OCI-LY1 (cell line): ENCODE measurements at regions not wholly inside any gene's neighbourhood (a gene's known extent, or its start where the extent isn't known, plus 50 kb on each side); places are given as distances from the start of the nearest gene placed in this dataset.

Source experiments
- H2AFZ ChIP-seq: fragments of 200-600 bp; sonication (generic), shearing (Covaris generic); 2 replicates; pipeline ENCODE4 v1.6.0; 2014; ENCODE audit warnings: antibody characterized with exemption, mild to moderate bottlenecking, low read length
- H3F3A ChIP-seq: fragments of 200-600 bp; sonication (generic), shearing (Covaris generic); 2 replicates; pipeline ENCODE4 v1.6.0; 2014; ENCODE audit warnings: mild to moderate bottlenecking, antibody characterized with exemption, low read length, moderate library complexity; ENCODE audit not compliant: insufficient read depth
- H3K27ac ChIP-seq: fragments of 200-600 bp; sonication (generic); 2 replicates; pipeline ENCODE4 v1.5.1; 2014; ENCODE audit warnings: low read length, mixed run types, mild to moderate bottlenecking, low read depth; ENCODE audit not compliant: poor library complexity, severe bottlenecking
- H3K27me3 ChIP-seq: fragments of 200-600 bp; sonication (generic); 2 replicates; pipeline ENCODE4 v1.6.0; 2014; ENCODE audit warnings: antibody characterized with exemption, mild to moderate bottlenecking, low read length, moderate library complexity; ENCODE audit not compliant: insufficient read depth
- H3K36me3 ChIP-seq: fragments of 200-600 bp; sonication (generic); 2 replicates; pipeline ENCODE4 v1.6.1; 2014; ENCODE audit warnings: mild to moderate bottlenecking, antibody characterized with exemption, low read length, moderate library complexity, mixed read lengths; ENCODE audit not compliant: insufficient read depth
- H3K4me1 ChIP-seq: fragments of 200-600 bp; sonication (generic); 2 replicates; pipeline ENCODE4 v1.5.1; 2014; ENCODE audit warnings: mild to moderate bottlenecking, low read length, moderate library complexity; ENCODE audit not compliant: insufficient read depth, severe bottlenecking
- H3K4me2 ChIP-seq: fragments of 200-600 bp; sonication (generic), shearing (Covaris generic); 2 replicates; pipeline ENCODE4 v1.6.1; 2014; ENCODE audit warnings: low read length
- H3K4me3 ChIP-seq: fragments of 200-600 bp; sonication (generic); 2 replicates; pipeline ENCODE4 v1.5.1; 2014; ENCODE audit warnings: low read length, low read depth, mild to moderate bottlenecking, mixed read lengths; ENCODE audit not compliant: poor library complexity, severe bottlenecking
- H3K79me2 ChIP-seq: fragments of 200-600 bp; shearing (Covaris generic); 2 replicates; pipeline ENCODE4 v1.6.1; 2016; ENCODE audit warnings: mixed run types, low read length, mixed read lengths; ENCODE audit not compliant: insufficient read depth
- H3K9ac ChIP-seq: fragments of 200-600 bp; sonication (generic), shearing (Covaris generic); 2 replicates; pipeline ENCODE4 v1.6.1; 2014; ENCODE audit warnings: mild to moderate bottlenecking, low read length, mixed read lengths
- H3K9me2 ChIP-seq: fragments of 200-600 bp; sonication (generic), shearing (Covaris generic); 2 replicates; pipeline ENCODE4 v1.6.1; 2014; ENCODE audit warnings: low read depth, mild to moderate bottlenecking, low read length, mixed read lengths
- H3K9me3 ChIP-seq: fragments of 200-600 bp; shearing (Covaris generic); 2 replicates; pipeline ENCODE4 v1.6.1; 2014; ENCODE audit warnings: low read length, mixed read lengths
- H4K20me1 ChIP-seq: fragments of 200-600 bp; sonication (generic), shearing (Covaris generic); 2 replicates; pipeline ENCODE4 v1.6.0; 2016; ENCODE audit warnings: mild to moderate bottlenecking, low read length; ENCODE audit not compliant: insufficient read depth
- CTCF ChIP-seq: fragments of 200-600 bp; sonication (generic), shearing (Covaris generic); IDR thresholded peaks from 2 replicates; pipeline ENCODE4 v1.5.1; 2017; ENCODE audit warnings: mild to moderate bottlenecking, antibody characterized with exemption, low read length, moderate library complexity, mixed read lengths
- EZH2 ChIP-seq: fragments of 200-600 bp; sonication (generic), shearing (Covaris generic); IDR thresholded peaks from 2 replicates; pipeline ENCODE4 v1.8.0; 2017; ENCODE audit warnings: borderline replicate concordance, mixed run types, mild to moderate bottlenecking, antibody characterized with exemption, low read length, moderate library complexity, mixed read lengths

GRCh38 chr4:106502106-106502699, 133.6 kb upstream of the GIMD1 start:
- Histone ChIP-seq H3K4me3 (no peak overlapping the region), H3K4me2 (no peak overlapping the region), H3K27ac (no peak overlapping the region), H3K4me1 (no peaks in the 10 kb centered on the region), H2AFZ (no peak overlapping the region), H3K36me3 (no peaks in the 10 kb centered on the region), H3K9ac (no peak overlapping the region), H3K9me3 (no peaks in the 10 kb centered on the region), H4K20me1 (no peaks in the 10 kb centered on the region), H3K9me2 (no peaks in the 10 kb centered on the region), H3K27me3 (no peaks in the 10 kb centered on the region), H3F3A (no peaks in the 10 kb centered on the region), H3K79me2 (no peaks in the 10 kb centered on the region)
- TF ChIP-seq EZH2: no peak
- peak; percentile 79 for TF ChIP-seq CTCF

- Histone ChIP-seq H3K4me3 (no peak overlapping the region), H3K27ac (no peak overlapping the region), H3K4me1 (no peaks in the 10 kb centered on the region), H3K9ac (no peak overlapping the region), H3K9me2 (no peaks in the 10 kb centered on the region), H2AFZ (no peak overlapping the region), H4K20me1 (no peaks in the 10 kb centered on the region), H3F3A (no peaks in the 10 kb centered on the region), H3K79me2 (no peaks in the 10 kb centered on the region), H3K36me3 (no peaks in the 10 kb centered on the region), H3K9me3 (no peaks in the 10 kb centered on the region), H3K4me2 (no peak overlapping the region), H3K27me3 (no peaks in the 10 kb centered on the region)
- TF ChIP-seq CTCF (no peak), EZH2 (no peak)
Observed at GRCh38 chr4:106497271-106497670, 128.7 kb upstream of the GIMD1 start.

- no peak overlapping the region for H2AFZ ChIP-seq
Observed at GRCh38 chr4:106496061-106496460, 127.5 kb upstream of the GIMD1 start.

More at GRCh38 chr4:106496061-106496460, 127.5 kb upstream of the GIMD1 start:
- Histone ChIP-seq H3K9me3 (no peaks in the 10 kb centered on the region), H3K9me2 (no peaks in the 10 kb centered on the region), H3K9ac (no peak overlapping the region), H3K4me1 (no peaks in the 10 kb centered on the region), H3K4me2 (no peak overlapping the region), H3K27ac (no peak overlapping the region), H3K36me3 (no peaks in the 10 kb centered on the region), H3K27me3 (no peaks in the 10 kb centered on the region), H3K79me2 (no peaks in the 10 kb centered on the region), H4K20me1 (no peaks in the 10 kb centered on the region), H3K4me3 (no peak overlapping the region), H3F3A (no peaks in the 10 kb centered on the region)
- TF ChIP-seq CTCF: no peak
- no peak for TF ChIP-seq EZH2
